K562 (cell line): ENCODE measurements at regions not wholly inside any gene's neighbourhood (a gene's known extent, or its start where the extent isn't known, plus 50 kb on each side); places are given as distances from the start of the nearest gene placed in this dataset.

Source experiments
- ATAC-seq: fragments of 200-7000 bp; cut with Tn5 transposase; 3 replicates; pipeline ENCODE4 v1.9.1; 2020; ENCODE audit warnings: moderate library complexity
- BruUV-seq: library from RNA; stranded (reverse); fragments of 400-500 nt; replicated peaks from 2 replicates; lab custom pipeline; 2021; lab: Mats Ljungman, UMichigan
- CTCF ChIA-PET: fragments of 300-600 bp; formaldehyde crosslinking; extraction: SDS; loops from one replicate; lab custom pipeline; 2021; ENCODE audit warnings: low intra/inter-chr PET ratio; lab: Yijun Ruan, JAX
- POLR2A ChIA-PET: fragments of 300-600, 350-650 bp; sonication (Branson Sonifier 250); formaldehyde crosslinking; extraction: SDS; loops from one replicate; lab custom pipeline; 2021; ENCODE audit warnings: antibody characterized with exemption, inconsistent platforms; lab: Yijun Ruan, JAX
- DNase-seq, 4 experiments: peaks; one replicate each; pipeline versions ENCODE4 v3.0.0 to v3.0.0-alpha.2; 2011 to 2018; ENCODE audit warnings: low spot score in 3 of 4, mixed read lengths in 3 of 4; ENCODE audit errors: extremely low read depth in 1 of 4
- FAIRE-seq: peaks from 2 replicates; lab custom pipeline; 2011; peaks lifted over from hg19 to GRCh38; lab: Jason Lieb, UNC
- H2AFZ ChIP-seq: 2 replicates; pipeline ENCODE4 v1.6.0; 2011; ENCODE audit warnings: low read depth, low read length, control low read depth, inconsistent platforms
- H3K27ac ChIP-seq: fragments of 200-600 bp; 3 replicates; pipeline ENCODE4 v1.8.0; 2011; ENCODE audit warnings: low read depth, mild to moderate bottlenecking, control low read depth, inconsistent platforms, low read length, moderate library complexity, mixed read lengths; ENCODE audit errors: extremely low read depth
- H3K27me3 ChIP-seq, 2 experiments: fragments of 300-600 bp in 1 of 2; 2 replicates in 1 of 2; 3 replicates in 1 of 2; pipeline versions ENCODE4 v1.6.0 to v1.8.0; 2011; ENCODE audit warnings: inconsistent platforms in 2 of 2, low read length in 2 of 2, mild to moderate bottlenecking in 1 of 2, mixed read lengths in 1 of 2, moderate library complexity in 1 of 2; ENCODE audit not compliant: control insufficient read depth in 2 of 2, insufficient read depth in 2 of 2
- H3K36me3 ChIP-seq: fragments of 300-600 bp; 3 replicates; pipeline ENCODE4 v1.8.0; 2011; ENCODE audit warnings: mild to moderate bottlenecking, low read length, inconsistent platforms; ENCODE audit not compliant: control insufficient read depth, insufficient read depth
- H3K4me1 ChIP-seq, 2 experiments: fragments of 200-600 bp in 1 of 2; replicated peaks in 1 of 2; 2 replicates in 1 of 2; 3 replicates in 1 of 2; pipeline versions ENCODE4 v1.5.1 to v1.8.0; 2011; ENCODE audit warnings: inconsistent platforms in 2 of 2, low read length in 2 of 2, mild to moderate bottlenecking in 1 of 2, mixed read lengths in 1 of 2, moderate library complexity in 1 of 2; ENCODE audit not compliant: control insufficient read depth in 2 of 2, insufficient read depth in 2 of 2
- H3K4me2 ChIP-seq: 2 replicates; pipeline ENCODE4 v1.6.1; 2011; ENCODE audit warnings: low read length, control low read depth, inconsistent platforms, mixed read lengths; ENCODE audit not compliant: insufficient read depth
- H3K4me3 ChIP-seq: fragments of 200-600 bp; sonication (generic), shearing (Covaris generic); 2 replicates; pipeline ENCODE4 v1.5.1; 2016; ENCODE audit warnings: control low read depth, inconsistent platforms
- H3K79me2 ChIP-seq: fragments of 200-600 bp; 3 replicates; pipeline ENCODE4 v1.8.0; 2011; ENCODE audit warnings: low read length, inconsistent platforms; ENCODE audit not compliant: control insufficient read depth, insufficient read depth
- H3K9ac ChIP-seq, 2 experiments: 2 replicates each; pipeline versions ENCODE4 v1.6.0 to v1.6.1; 2011; ENCODE audit warnings: low read depth in 2 of 2, low read length in 2 of 2, control low read depth in 1 of 2, inconsistent platforms in 1 of 2, mild to moderate bottlenecking in 1 of 2, mixed read lengths in 1 of 2; ENCODE audit not compliant: insufficient read depth in 1 of 2
- H3K9me1 ChIP-seq: one replicate; pipeline ENCODE4 v1.6.0; 2011; ENCODE audit warnings: inconsistent platforms, mild to moderate bottlenecking, low read length, moderate library complexity; ENCODE audit not compliant: control insufficient read depth, insufficient read depth
- H3K9me3 ChIP-seq: replicated peaks from 2 replicates; pipeline ENCODE4 v1.5.1; 2011; ENCODE audit warnings: low read depth, low read length, inconsistent platforms; ENCODE audit not compliant: control insufficient read depth, insufficient read depth
- H4K20me1 ChIP-seq: replicated peaks from 2 replicates; pipeline ENCODE4 v1.6.1; 2011; ENCODE audit warnings: low read length, inconsistent platforms, mixed read lengths; ENCODE audit not compliant: control insufficient read depth, insufficient read depth
- DPF2 ChIP-seq: fragments of 450-650 bp; IDR thresholded peaks from 2 replicates; pipeline ENCODE4 v1.6.1; 2016
- IFI16 ChIP-seq: fragments of 250-450 bp; sonication (Bioruptor Pico); IDR thresholded peaks from 2 replicates; pipeline ENCODE4 v2.1.2; 2022; ENCODE audit warnings: mild to moderate bottlenecking, inconsistent platforms
- ILK ChIP-seq: fragments of 450-650 bp; IDR thresholded peaks from 2 replicates; pipeline ENCODE4 v1.6.1; 2016; ENCODE audit warnings: missing genetic modification characterization, low read depth, mild to moderate bottlenecking, missing compliant biosample characterization, moderate library complexity, borderline replicate concordance
- MTA2 ChIP-seq: fragments of 450-650 bp; IDR thresholded peaks from 2 replicates; pipeline ENCODE4 v1.6.1; 2016; ENCODE audit warnings: low read depth
- PML ChIP-seq: IDR thresholded peaks from 2 replicates; pipeline ENCODE4 v1.6.1; 2012; ENCODE audit warnings: low read length, inconsistent platforms
- POLR2H ChIP-seq: IDR thresholded peaks from 2 replicates; pipeline ENCODE4 v1.6.1; 2016; ENCODE audit warnings: missing genetic modification characterization, low read depth, mild to moderate bottlenecking, control low read depth, missing compliant biosample characterization, moderate library complexity
- RBM22 ChIP-seq: fragments of 200-400 bp; formaldehyde crosslinking; IDR thresholded peaks from 2 replicates; pipeline ENCODE4 v1.6.1; 2018; ENCODE audit warnings: low read length, low read depth; ENCODE audit not compliant: poor library complexity, severe bottlenecking
- SAFB2 ChIP-seq: fragments of 200-400 bp; formaldehyde crosslinking; IDR thresholded peaks from 2 replicates; pipeline ENCODE4 v1.6.1; 2018; ENCODE audit warnings: borderline replicate concordance, low read length, low read depth, moderate library complexity; ENCODE audit not compliant: severe bottlenecking
- SMAD4 ChIP-seq: fragments of 250-450 bp; sonication (Bioruptor Pico); conservative IDR thresholded peaks from 2 replicates; pipeline ENCODE4 v1.8.0; 2021; ENCODE audit warnings: inconsistent platforms, mild to moderate bottlenecking, moderate library complexity
- TGIF2 ChIP-seq: sonication (generic); formaldehyde crosslinking; IDR thresholded peaks from 2 replicates; pipeline ENCODE4 v1.8.1; 2022; ENCODE audit warnings: mild to moderate bottlenecking, missing genetic modification reagents, moderate library complexity
- U2AF2 ChIP-seq: fragments of 200-400 bp; formaldehyde crosslinking; optimal IDR thresholded peaks from 2 replicates; pipeline ENCODE3; 2017; ENCODE audit warnings: low read depth, mild to moderate bottlenecking, low read length
- ZNF695 ChIP-seq: fragments of 450-650 bp; formaldehyde crosslinking; IDR thresholded peaks from 2 replicates; pipeline ENCODE4 v1.4.0; 2020; ENCODE audit warnings: mild to moderate bottlenecking, moderate library complexity
- ZNF785 ChIP-seq: fragments of 250-450 bp; sonication (Bioruptor Pico); IDR thresholded peaks from 2 replicates; pipeline ENCODE4 v1.4.0; 2020; ENCODE audit warnings: mild to moderate bottlenecking
- WGBS: fragments of 100-300 bp; shearing (Covaris generic); methylation state at CpG from one replicate; pipeline ENCODE4 v1.1.6; 2016; ENCODE audit warnings: low coverage, mixed read lengths; ENCODE audit not compliant: insufficient coverage; ENCODE audit errors: missing lambda C conversion rate; 5-methylcytosine and 5-hydroxymethylcytosine counted together
- in situ Hi-C: fragments of 300-500 bp; cut with MboI; formaldehyde crosslinking; loops from 4 replicates; pipeline ENCODE4 v1.15.0; 2018; ENCODE audit warnings: inconsistent platforms, mixed read lengths
- intact Hi-C: fragments of 100-400 bp; cut with micrococcal nuclease; formaldehyde crosslinking; loops from 2 replicates; pipeline ENCODE4 v1.14.2; 2022
- TF ChIP-seq, protein P1 (sequence below): fragments of 250-450 bp; sonication (Bioruptor Pico); IDR thresholded peaks from 2 replicates; pipeline ENCODE4 v1.8.0; 2022; ENCODE audit warnings: inconsistent platforms
- TF ChIP-seq, protein P2 (sequence below): fragments of 250-450 bp; sonication (Bioruptor Pico); IDR thresholded peaks from 2 replicates; pipeline ENCODE4 v1.5.0; 2020; ENCODE audit warnings: mild to moderate bottlenecking
- TF ChIP-seq, protein P3 (sequence below): fragments of 250-450 bp; sonication (Bioruptor Pico); IDR thresholded peaks from 2 replicates; pipeline ENCODE4 v1.9.0; 2021; ENCODE audit warnings: mild to moderate bottlenecking

DNA sequence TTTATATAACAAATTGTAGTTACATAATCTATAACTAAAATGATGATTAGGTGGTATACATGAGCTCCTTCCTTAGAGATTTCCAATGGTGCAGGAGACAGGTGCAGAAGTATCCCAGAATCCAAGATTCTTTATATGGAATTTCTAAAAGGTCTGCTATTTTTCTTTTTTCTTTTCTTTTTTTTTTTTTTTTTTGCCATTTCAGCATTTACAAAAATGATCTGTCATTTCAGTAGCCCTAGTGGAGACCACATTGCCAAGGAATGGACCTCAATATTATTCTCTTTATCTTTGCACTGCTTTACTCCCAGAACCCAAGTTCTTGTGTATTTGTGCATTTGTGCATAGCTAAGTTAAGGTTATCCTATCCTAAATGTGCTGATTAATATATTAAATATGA, 61.7 kb downstream of the MRPS30 start (continued):
- TF ChIP-seq U2AF2, result no peak
- no peak for TF ChIP-seq MTA2
- TF ChIP-seq, all 486 proteins: peak for 1

DNA sequence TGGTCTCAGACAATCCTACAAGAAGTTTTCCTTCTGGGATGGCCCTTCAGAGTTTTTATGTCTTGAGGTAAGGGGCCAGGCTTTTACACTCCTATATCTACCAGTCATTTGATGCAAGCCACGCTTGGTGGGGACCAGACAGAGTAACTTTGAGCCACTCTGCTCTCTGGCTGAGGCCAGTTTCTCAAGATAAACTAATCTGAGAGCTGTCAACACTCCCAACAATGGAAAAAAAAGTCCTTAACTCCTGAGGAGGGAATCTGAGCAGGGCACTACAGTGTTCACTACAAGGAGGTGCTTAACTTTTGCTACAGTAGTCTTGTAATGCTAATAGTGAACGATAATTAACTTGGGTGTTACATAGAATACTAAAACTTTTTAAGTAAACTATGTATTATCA, 62.7 kb downstream of the MRPS30 start:
- Histone ChIP-seq H3K9me1 (no peaks in the 10 kb centered on the region), H3K4me3 (no peak overlapping the region), H3K27ac (no peak overlapping the region), H3K9me3 (no peaks in the 10 kb centered on the region), H3K4me2 (no peak overlapping the region), H3K9ac (no peak overlapping the region), H3K27me3 (no peaks in the 10 kb centered on the region), H4K20me1 (no peaks in the 10 kb centered on the region), H3K4me1 (no peaks in the 10 kb centered on the region), H3K36me3 (no peaks in the 10 kb centered on the region), H2AFZ (no peak overlapping the region), H3K79me2 (no peaks in the 10 kb centered on the region)
- DNase-seq (no peak), FAIRE-seq (no peak), ATAC-seq (no peak)
- BruUV-seq, result no TSS peak
- ChIA-PET POLR2A (no interaction called here), CTCF (no interaction called here)
- intact Hi-C loops (no loop called here), in situ Hi-C loops (no loop called here)
- TF ChIP-seq SAFB2, result no peak
- no peak for TF ChIP-seq IFI16 (CRISPR knock-in tag)
- no peak for TF ChIP-seq DPF2
- no peak for TF ChIP-seq RBM22
- no peak for TF ChIP-seq ILK
- no peak for TF ChIP-seq ZNF785 (CRISPR knock-in tag)
- TF ChIP-seq ZNF695 (CRISPR knock-in tag), result no peak
- TF ChIP-seq PML, result no peak
- TF ChIP-seq, protein P1, sequence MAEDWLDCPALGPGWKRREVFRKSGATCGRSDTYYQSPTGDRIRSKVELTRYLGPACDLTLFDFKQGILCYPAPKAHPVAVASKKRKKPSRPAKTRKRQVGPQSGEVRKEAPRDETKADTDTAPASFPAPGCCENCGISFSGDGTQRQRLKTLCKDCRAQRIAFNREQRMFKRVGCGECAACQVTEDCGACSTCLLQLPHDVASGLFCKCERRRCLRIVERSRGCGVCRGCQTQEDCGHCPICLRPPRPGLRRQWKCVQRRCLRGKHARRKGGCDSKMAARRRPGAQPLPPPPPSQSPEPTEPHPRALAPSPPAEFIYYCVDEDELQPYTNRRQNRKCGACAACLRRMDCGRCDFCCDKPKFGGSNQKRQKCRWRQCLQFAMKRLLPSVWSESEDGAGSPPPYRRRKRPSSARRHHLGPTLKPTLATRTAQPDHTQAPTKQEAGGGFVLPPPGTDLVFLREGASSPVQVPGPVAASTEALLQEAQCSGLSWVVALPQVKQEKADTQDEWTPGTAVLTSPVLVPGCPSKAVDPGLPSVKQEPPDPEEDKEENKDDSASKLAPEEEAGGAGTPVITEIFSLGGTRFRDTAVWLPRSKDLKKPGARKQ (CRISPR knock-in tag), result no peak
- no peak for TF ChIP-seq POLR2H (tag)
- TF ChIP-seq, protein P2, sequence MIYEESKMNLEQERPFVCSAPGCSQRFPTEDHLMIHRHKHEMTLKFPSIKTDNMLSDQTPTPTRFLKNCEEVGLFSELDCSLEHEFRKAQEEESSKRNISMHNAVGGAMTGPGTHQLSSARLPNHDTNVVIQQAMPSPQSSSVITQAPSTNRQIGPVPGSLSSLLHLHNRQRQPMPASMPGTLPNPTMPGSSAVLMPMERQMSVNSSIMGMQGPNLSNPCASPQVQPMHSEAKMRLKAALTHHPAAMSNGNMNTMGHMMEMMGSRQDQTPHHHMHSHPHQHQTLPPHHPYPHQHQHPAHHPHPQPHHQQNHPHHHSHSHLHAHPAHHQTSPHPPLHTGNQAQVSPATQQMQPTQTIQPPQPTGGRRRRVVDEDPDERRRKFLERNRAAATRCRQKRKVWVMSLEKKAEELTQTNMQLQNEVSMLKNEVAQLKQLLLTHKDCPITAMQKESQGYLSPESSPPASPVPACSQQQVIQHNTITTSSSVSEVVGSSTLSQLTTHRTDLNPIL (CRISPR knock-in tag), result no peak
- no peak for TF ChIP-seq SMAD4 (CRISPR knock-in tag)
- TF ChIP-seq, protein P3, sequence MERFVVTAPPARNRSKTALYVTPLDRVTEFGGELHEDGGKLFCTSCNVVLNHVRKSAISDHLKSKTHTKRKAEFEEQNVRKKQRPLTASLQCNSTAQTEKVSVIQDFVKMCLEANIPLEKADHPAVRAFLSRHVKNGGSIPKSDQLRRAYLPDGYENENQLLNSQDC, result no peak
- TF ChIP-seq TGIF2 (CRISPR knock-in tag), result no peak
- WGBS, result 0% methylated on average over 2 of the region's 2 CpGs
